H9 (cell line): ENCODE measurements at regions not wholly inside any gene's neighbourhood (a gene's known extent, or its start where the extent isn't known, plus 50 kb on each side); places are given as distances from the start of the nearest gene placed in this dataset.
A peak's percentile ranks its signal among the peaks of the same experiment; 100 is the strongest.

Experiments
- DNase-seq: peaks from one replicate; pipeline ENCODE4 v3.0.0-alpha.2; 2017
- H2AFZ ChIP-seq: one replicate; pipeline ENCODE4 v1.6.1; 2013; ENCODE audit warnings: mild to moderate bottlenecking, low read length, control low read depth, moderate library complexity
- H2AK5ac ChIP-seq: 2 replicates; pipeline ENCODE4 v1.6.1; 2013; ENCODE audit warnings: low read length, control low read depth, mixed read lengths; ENCODE audit not compliant: insufficient read length
- H2BK120ac ChIP-seq: one replicate; pipeline ENCODE4 v1.6.1; 2013; ENCODE audit warnings: low read depth, mild to moderate bottlenecking, low read length, control low read depth, inconsistent platforms; ENCODE audit not compliant: poor library complexity, severe bottlenecking
- H2BK12ac ChIP-seq: 2 replicates; pipeline ENCODE4 v1.6.1; 2013; ENCODE audit warnings: low read length, control low read depth, mixed read lengths, low read depth; ENCODE audit not compliant: insufficient read length
- H2BK15ac ChIP-seq: 2 replicates; pipeline ENCODE4 v1.6.1; 2013; ENCODE audit warnings: low read depth, low read length, control low read depth
- H2BK20ac ChIP-seq: one replicate; pipeline ENCODE4 v1.6.1; 2013; ENCODE audit warnings: low read depth, mild to moderate bottlenecking, low read length, control low read depth, inconsistent platforms; ENCODE audit not compliant: poor library complexity, severe bottlenecking
- H2BK5ac ChIP-seq: 2 replicates; pipeline ENCODE4 v1.6.1; 2013; ENCODE audit warnings: low read length, control low read depth, mixed read lengths; ENCODE audit not compliant: insufficient read length
- H3K14ac ChIP-seq: 2 replicates; pipeline ENCODE4 v1.6.1; 2013; ENCODE audit warnings: low read length, control low read depth; ENCODE audit not compliant: insufficient read depth
- H3K18ac ChIP-seq: 2 replicates; pipeline ENCODE4 v1.6.1; 2013; ENCODE audit warnings: low read depth, mild to moderate bottlenecking, mixed read lengths, low read length, control low read depth; ENCODE audit not compliant: insufficient read length
- H3K23ac ChIP-seq: 2 replicates; pipeline ENCODE4 v1.6.1; 2013; ENCODE audit warnings: low read length, control low read depth, mixed read lengths, low read depth; ENCODE audit not compliant: insufficient read length
- H3K23me2 ChIP-seq: 2 replicates; pipeline ENCODE4 v1.6.1; 2013; ENCODE audit warnings: low read depth, mild to moderate bottlenecking, mixed read lengths, low read length, control low read depth; ENCODE audit not compliant: insufficient read length, poor library complexity, severe bottlenecking
- H3K27ac ChIP-seq: 2 replicates; pipeline ENCODE4 v1.5.1; 2013; ENCODE audit warnings: low read length, control low read depth, mixed read lengths, low read depth; ENCODE audit not compliant: insufficient read length
- H3K27me3 ChIP-seq: 2 replicates; pipeline ENCODE4 v1.6.1; 2013; ENCODE audit warnings: low read length, control low read depth, inconsistent platforms; ENCODE audit not compliant: insufficient read depth
- H3K4ac ChIP-seq: 2 replicates; pipeline ENCODE4 v1.6.1; 2013; ENCODE audit warnings: low read depth, mild to moderate bottlenecking, control low read depth, inconsistent platforms, low read length, moderate library complexity
- H3K4me1 ChIP-seq: 2 replicates; pipeline ENCODE4 v1.6.1; 2013; ENCODE audit warnings: low read length, control low read depth, inconsistent platforms; ENCODE audit not compliant: insufficient read depth
- H3K4me2 ChIP-seq: 2 replicates; pipeline ENCODE4 v1.6.1; 2013; ENCODE audit warnings: low read length, control low read depth, mixed read lengths; ENCODE audit not compliant: insufficient read length, insufficient read depth
- H3K56ac ChIP-seq: 2 replicates; pipeline ENCODE4 v1.6.1; 2013; ENCODE audit warnings: low read depth, mild to moderate bottlenecking, mixed read lengths, low read length, control low read depth; ENCODE audit not compliant: insufficient read length
- H3K79me1 ChIP-seq: 2 replicates; pipeline ENCODE4 v1.6.1; 2013; ENCODE audit warnings: low read depth, mild to moderate bottlenecking, moderate library complexity, low read length, control low read depth, inconsistent platforms; ENCODE audit not compliant: insufficient read depth, poor library complexity, severe bottlenecking
- H3K79me2 ChIP-seq: 2 replicates; pipeline ENCODE4 v1.6.1; 2013; ENCODE audit warnings: low read length, control low read depth, inconsistent platforms; ENCODE audit not compliant: insufficient read depth
- H3K9ac ChIP-seq: 2 replicates; pipeline ENCODE4 v1.6.1; 2013; ENCODE audit warnings: low read length, control low read depth, mixed read lengths; ENCODE audit not compliant: insufficient read length; ENCODE audit errors: extremely low read depth
- H3K9me3 ChIP-seq: one replicate; pipeline ENCODE4 v1.6.1; 2013; ENCODE audit warnings: low read depth, low read length, inconsistent platforms; ENCODE audit not compliant: control insufficient read depth
- H3T11ph ChIP-seq: one replicate; pipeline ENCODE4 v1.6.1; 2013; ENCODE audit warnings: mild to moderate bottlenecking, low read length, control low read depth, inconsistent platforms
- H4K20me1 ChIP-seq: one replicate; pipeline ENCODE4 v1.6.1; 2013; ENCODE audit not compliant: control insufficient read depth, insufficient read length, insufficient read depth
- H4K5ac ChIP-seq: 2 replicates; pipeline ENCODE4 v1.6.1; 2013; ENCODE audit warnings: low read depth, mild to moderate bottlenecking, mixed read lengths, low read length, control low read depth; ENCODE audit not compliant: insufficient read length
- H4K8ac ChIP-seq: replicated peaks from 2 replicates; pipeline ENCODE4 v1.6.1; 2013; ENCODE audit warnings: low read length, control low read depth, mixed read lengths, low read depth; ENCODE audit not compliant: insufficient read length
- H4K91ac ChIP-seq: 2 replicates; pipeline ENCODE4 v1.6.1; 2013; ENCODE audit warnings: low read depth, mild to moderate bottlenecking, moderate library complexity, mixed read lengths, low read length, control low read depth; ENCODE audit not compliant: insufficient read length
- H3K27ac Mint-ChIP-seq, 3 experiments: 2 replicates in 2 of 3; 3 replicates in 1 of 3; pipeline ENCODE4 v1.8.0; 2020 to 2021; ENCODE audit warnings: mixed read lengths in 3 of 3, mild to moderate bottlenecking in 1 of 3, moderate library complexity in 1 of 3
- H3K27me3 Mint-ChIP-seq: 2 replicates; pipeline ENCODE4 v1.8.0; 2021; ENCODE audit warnings: low read depth, mild to moderate bottlenecking, moderate library complexity, mixed read lengths
- H3K36me3 Mint-ChIP-seq, 3 experiments: 2 replicates in 2 of 3; 3 replicates in 1 of 3; pipeline ENCODE4 v1.8.0; 2020 to 2021; ENCODE audit warnings: low read depth in 3 of 3, mixed read lengths in 3 of 3; ENCODE audit not compliant: insufficient read depth in 1 of 3
- H3K4me1 Mint-ChIP-seq, 2 experiments: 2 replicates each; pipeline ENCODE4 v1.8.0; 2020; ENCODE audit warnings: mixed read lengths in 2 of 2
- H3K4me3 Mint-ChIP-seq, 2 experiments: 2 replicates in 1 of 2; 3 replicates in 1 of 2; pipeline ENCODE4 v1.8.0; 2020 to 2021; ENCODE audit warnings: mild to moderate bottlenecking in 2 of 2, mixed read lengths in 2 of 2, moderate library complexity in 1 of 2
- H3K9me3 Mint-ChIP-seq, 2 experiments: 2 replicates in 1 of 2; 3 replicates in 1 of 2; pipeline ENCODE4 v1.8.0; 2020; ENCODE audit warnings: mild to moderate bottlenecking in 2 of 2, mixed read lengths in 2 of 2, moderate library complexity in 1 of 2
- WGBS: extraction: QIAGEN DNeasy Blood & Tissue Kit; methylation state at CpG from one replicate; pipeline ENCODE4 v1.1.7; 2013; ENCODE audit warnings: missing lambda C conversion rate, low lambda C conversion rate, mixed read lengths; ENCODE audit not compliant: insufficient read length; ENCODE audit errors: extremely low coverage; 5-methylcytosine and 5-hydroxymethylcytosine counted together
- TF ChIP-seq, protein P1 (sequence below): fragments of 200-600 bp; sonication (generic); conservative IDR thresholded peaks from 3 replicates; pipeline ENCODE4 v1.8.0; 2021; ENCODE audit warnings: antibody characterized with exemption, mild to moderate bottlenecking

DNA sequence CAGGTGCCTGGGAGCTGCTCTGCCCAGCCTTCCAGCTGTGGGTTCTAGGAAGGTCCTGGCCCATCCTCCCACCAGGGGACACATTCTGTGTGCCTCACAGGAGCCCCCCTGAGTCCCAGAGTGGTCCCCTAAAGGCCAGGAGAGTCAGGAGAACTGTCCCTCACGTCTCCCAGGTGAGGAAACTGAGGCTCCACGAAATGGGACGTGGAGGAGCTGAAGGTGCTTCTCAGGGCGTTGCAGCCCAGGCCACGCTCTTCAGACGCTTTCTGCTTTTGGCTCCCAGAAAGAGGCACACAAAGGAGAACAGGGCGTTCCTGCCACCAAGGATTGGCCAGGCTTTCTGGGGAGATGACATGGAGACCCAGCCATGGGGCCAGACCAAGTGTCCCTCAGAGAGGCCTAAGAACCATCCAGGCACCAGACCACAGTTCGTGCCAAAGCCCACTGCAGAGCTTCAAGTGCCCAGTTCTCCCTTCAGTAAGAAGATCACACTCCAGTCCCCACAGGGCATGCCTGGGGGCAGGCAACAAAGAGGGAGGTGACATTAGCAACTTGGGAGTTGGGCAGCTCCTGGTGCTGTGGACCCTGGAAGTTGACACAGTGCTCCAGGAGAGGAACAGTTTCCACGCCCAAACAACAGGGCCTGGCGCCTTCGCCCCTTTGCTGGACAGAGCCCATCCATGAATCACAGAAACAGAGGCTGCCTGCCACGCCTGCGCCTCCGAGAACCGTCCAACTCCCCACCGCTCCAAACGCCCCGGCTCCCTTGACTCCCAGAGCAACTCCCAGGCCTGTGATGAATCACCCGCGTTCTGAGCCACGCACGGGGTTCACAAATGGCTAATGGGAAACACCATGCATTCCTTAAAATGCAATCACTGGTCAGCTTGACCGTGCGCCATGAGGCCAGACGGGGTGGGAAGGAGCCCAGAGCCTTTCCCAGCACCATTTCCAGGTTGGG is 589.2 kb downstream of the BRD1 start:
- H3K27ac Mint-ChIP-seq: no peak overlapping the region

More for the DNA sequence above, 589.2 kb downstream of the BRD1 start:
- no peak overlapping the region for H2BK12ac ChIP-seq
- H4K5ac ChIP-seq: no peak overlapping the region
- H3K56ac ChIP-seq: no peak overlapping the region
- no peak overlapping the region for H3K9ac ChIP-seq
- no peak overlapping the region for H4K8ac ChIP-seq
- H2BK120ac ChIP-seq: no peak overlapping the region
- no peak overlapping the region for H2BK20ac ChIP-seq
- H2AFZ ChIP-seq: no peak overlapping the region
- TF ChIP-seq, protein P1, sequence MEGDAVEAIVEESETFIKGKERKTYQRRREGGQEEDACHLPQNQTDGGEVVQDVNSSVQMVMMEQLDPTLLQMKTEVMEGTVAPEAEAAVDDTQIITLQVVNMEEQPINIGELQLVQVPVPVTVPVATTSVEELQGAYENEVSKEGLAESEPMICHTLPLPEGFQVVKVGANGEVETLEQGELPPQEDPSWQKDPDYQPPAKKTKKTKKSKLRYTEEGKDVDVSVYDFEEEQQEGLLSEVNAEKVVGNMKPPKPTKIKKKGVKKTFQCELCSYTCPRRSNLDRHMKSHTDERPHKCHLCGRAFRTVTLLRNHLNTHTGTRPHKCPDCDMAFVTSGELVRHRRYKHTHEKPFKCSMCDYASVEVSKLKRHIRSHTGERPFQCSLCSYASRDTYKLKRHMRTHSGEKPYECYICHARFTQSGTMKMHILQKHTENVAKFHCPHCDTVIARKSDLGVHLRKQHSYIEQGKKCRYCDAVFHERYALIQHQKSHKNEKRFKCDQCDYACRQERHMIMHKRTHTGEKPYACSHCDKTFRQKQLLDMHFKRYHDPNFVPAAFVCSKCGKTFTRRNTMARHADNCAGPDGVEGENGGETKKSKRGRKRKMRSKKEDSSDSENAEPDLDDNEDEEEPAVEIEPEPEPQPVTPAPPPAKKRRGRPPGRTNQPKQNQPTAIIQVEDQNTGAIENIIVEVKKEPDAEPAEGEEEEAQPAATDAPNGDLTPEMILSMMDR: no peak
- H3K79me1 ChIP-seq: no peaks in the 10 kb centered on the region
- H2AK5ac ChIP-seq: no peak overlapping the region
- Mint-ChIP-seq H3K4me1 (peaks cover 11% of the 10 kb centered on the region in 2 experiments), H3K36me3 (no peaks in the 10 kb centered on the region), H3K4me3 (no peak overlapping the region), H3K27me3 (peaks cover 9% of the 10 kb centered on the region), H3K9me3 (peaks cover 0 to 7% of the 10 kb centered on the region in 2 experiments; a peak in 2 of 5 replicates)
- no peak overlapping the region for H3K14ac ChIP-seq
- H3K79me2 ChIP-seq: no peaks in the 10 kb centered on the region
- H2BK15ac ChIP-seq: no peak overlapping the region
- no peak overlapping the region for H3K18ac ChIP-seq
- H4K91ac ChIP-seq: no peak overlapping the region
- no peak overlapping the region for H3K27ac ChIP-seq
- no peaks in the 10 kb centered on the region for H3K4me1 ChIP-seq
- no peaks in the 10 kb centered on the region for H4K20me1 ChIP-seq
- no peaks in the 10 kb centered on the region for H3K9me3 ChIP-seq
- no peak overlapping the region for H3T11ph ChIP-seq
- H2BK5ac ChIP-seq: no peak overlapping the region
- H3K23me2 ChIP-seq: no peaks in the 10 kb centered on the region
- H3K4ac ChIP-seq: no peak overlapping the region
- no peaks in the 10 kb centered on the region; the same call in 1 of the 2 replicates for H3K27me3 ChIP-seq
- no peak overlapping the region for H3K4me2 ChIP-seq
- DNase-seq: peak; percentile 20
- H3K23ac ChIP-seq: no peak overlapping the region
- no CpG with 5 or more reads among the region's 25 CpGs for WGBS
